ENCODE measurements at regions not wholly inside any gene's neighbourhood (a gene's known extent, or its start where the extent isn't known, plus 50 kb on each side); places are given as distances from the start of the nearest gene placed in this dataset.

DNA sequence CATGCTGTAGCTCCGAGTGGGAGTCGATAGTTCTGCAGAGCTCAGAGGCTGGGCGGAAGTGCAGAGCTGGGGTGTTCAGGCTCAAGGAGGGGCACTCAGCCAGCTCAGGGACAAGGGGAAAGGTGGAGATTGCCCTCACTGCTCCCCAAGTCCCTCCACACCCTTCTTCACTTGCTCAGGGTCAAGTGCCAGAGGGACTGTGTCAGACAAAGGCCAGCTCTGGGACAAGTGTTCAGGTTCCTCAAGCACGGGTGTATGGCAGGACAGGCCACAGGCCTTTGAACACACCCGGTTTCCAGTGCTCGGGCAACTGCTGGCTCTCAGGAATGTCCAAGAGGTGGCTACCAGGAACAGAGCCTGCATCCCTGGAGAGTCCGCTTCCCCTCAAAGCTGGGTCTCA, 293.0 kb upstream of the PODXL start:
- no peak for DNase-seq (ENCODE audit: low read depth, low spot score)
- Histone ChIP-seq H3K4me3 (ENCODE audit: control insufficient read depth in 2 of 3, extremely low read depth in 1 of 3, insufficient read depth in 2 of 3, low read depth in 1 of 3, low read length in 3 of 3) (no peak overlapping the region), H3K27me3 (ENCODE audit: control insufficient read depth, extremely low read depth, insufficient read depth, low read length) (peaks cover 5% of the 10 kb centered on the region), H3K4me2 (ENCODE audit: control insufficient read depth, extremely low read depth, insufficient read depth, low read depth, low read length) (no peak overlapping the region), H3K9me3 (ENCODE audit: control insufficient read depth, low read depth, low read length) (no peaks in the 10 kb centered on the region), H4K20me1 (ENCODE audit: control insufficient read depth, extremely low read depth, insufficient read depth, low read length) (no peaks in the 10 kb centered on the region), H3K27ac (ENCODE audit: control insufficient read depth, insufficient read depth, low read length) (no peak overlapping the region), H2AFZ (ENCODE audit: control insufficient read depth, low read length) (no peak overlapping the region), H3K4me1 (ENCODE audit: control insufficient read depth, extremely low read depth, insufficient read depth, low read length) (no peaks in the 10 kb centered on the region), H3K9me1 (ENCODE audit: control insufficient read depth, extremely low read depth, insufficient read depth, low read length) (no peaks in the 10 kb centered on the region), H3K9ac (ENCODE audit: control insufficient read depth, extremely low read depth, insufficient read depth, low read length) (no peak overlapping the region), H3K79me2 (ENCODE audit: control insufficient read depth, insufficient read depth, low read length) (no peaks in the 10 kb centered on the region), H3K36me3 (ENCODE audit: control insufficient read depth in 2 of 2, extremely low read depth in 1 of 2, insufficient read depth in 2 of 2, low read length in 2 of 2) (no peaks in the 10 kb centered on the region)
- dilution Hi-C loops (cut with MboI; ENCODE audit: extremely low pct_ligation_motif_present, low sequenced_read_pairs) = no loop called here
- FAIRE-seq = no peak
- TF ChIP-seq, protein P1, sequence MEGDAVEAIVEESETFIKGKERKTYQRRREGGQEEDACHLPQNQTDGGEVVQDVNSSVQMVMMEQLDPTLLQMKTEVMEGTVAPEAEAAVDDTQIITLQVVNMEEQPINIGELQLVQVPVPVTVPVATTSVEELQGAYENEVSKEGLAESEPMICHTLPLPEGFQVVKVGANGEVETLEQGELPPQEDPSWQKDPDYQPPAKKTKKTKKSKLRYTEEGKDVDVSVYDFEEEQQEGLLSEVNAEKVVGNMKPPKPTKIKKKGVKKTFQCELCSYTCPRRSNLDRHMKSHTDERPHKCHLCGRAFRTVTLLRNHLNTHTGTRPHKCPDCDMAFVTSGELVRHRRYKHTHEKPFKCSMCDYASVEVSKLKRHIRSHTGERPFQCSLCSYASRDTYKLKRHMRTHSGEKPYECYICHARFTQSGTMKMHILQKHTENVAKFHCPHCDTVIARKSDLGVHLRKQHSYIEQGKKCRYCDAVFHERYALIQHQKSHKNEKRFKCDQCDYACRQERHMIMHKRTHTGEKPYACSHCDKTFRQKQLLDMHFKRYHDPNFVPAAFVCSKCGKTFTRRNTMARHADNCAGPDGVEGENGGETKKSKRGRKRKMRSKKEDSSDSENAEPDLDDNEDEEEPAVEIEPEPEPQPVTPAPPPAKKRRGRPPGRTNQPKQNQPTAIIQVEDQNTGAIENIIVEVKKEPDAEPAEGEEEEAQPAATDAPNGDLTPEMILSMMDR (optimal IDR thresholded peaks at IDR 0.05 in 1 of 3, IDR thresholded peaks at IDR 0.05 in 1 of 3, conservative IDR thresholded peaks at IDR 0.05 in 1 of 3; ENCODE audit: extremely low read depth in 1 of 3, insufficient read depth in 2 of 3, low read length in 3 of 3) = no peak
- no peak for TF ChIP-seq EZH2 (IDR thresholded peaks at IDR 0.05; ENCODE audit: low read length)

DNA sequence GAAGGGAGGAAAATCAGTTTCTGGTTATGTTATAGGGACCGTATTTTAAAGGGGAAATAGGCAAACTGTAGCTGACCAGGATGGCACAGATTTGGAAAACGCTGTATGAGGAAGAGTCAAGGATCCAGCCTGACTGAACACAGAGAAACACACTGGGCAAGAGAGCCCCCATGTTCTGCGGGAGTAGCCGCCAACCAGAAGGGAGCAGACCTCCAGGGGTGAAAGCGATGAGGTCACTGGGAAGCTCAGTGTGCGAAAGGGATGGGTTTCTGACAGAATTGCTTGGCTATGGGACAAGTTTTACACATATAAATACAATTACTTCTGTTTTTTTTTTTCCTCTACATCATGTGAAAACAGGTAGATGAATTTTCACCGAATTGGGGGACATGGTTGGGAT, 291.6 kb upstream of the PODXL start:
- Histone ChIP-seq H3K4me1 (ENCODE audit: control insufficient read depth, extremely low read depth, insufficient read depth, low read length) (no peaks in the 10 kb centered on the region), H4K20me1 (ENCODE audit: control insufficient read depth, extremely low read depth, insufficient read depth, low read length) (no peaks in the 10 kb centered on the region), H3K27ac (ENCODE audit: control insufficient read depth, insufficient read depth, low read length) (no peak overlapping the region), H3K36me3 (ENCODE audit: control insufficient read depth in 2 of 2, extremely low read depth in 1 of 2, insufficient read depth in 2 of 2, low read length in 2 of 2) (no peaks in the 10 kb centered on the region), H3K9me1 (ENCODE audit: control insufficient read depth, extremely low read depth, insufficient read depth, low read length) (no peaks in the 10 kb centered on the region), H3K9me3 (ENCODE audit: control insufficient read depth, low read depth, low read length) (no peaks in the 10 kb centered on the region), H3K27me3 (ENCODE audit: control insufficient read depth, extremely low read depth, insufficient read depth, low read length) (peaks cover 15% of the 10 kb centered on the region), H3K9ac (ENCODE audit: control insufficient read depth, extremely low read depth, insufficient read depth, low read length) (no peak overlapping the region), H3K79me2 (ENCODE audit: control insufficient read depth, insufficient read depth, low read length) (no peaks in the 10 kb centered on the region), H3K4me3 (ENCODE audit: control insufficient read depth in 2 of 3, extremely low read depth in 1 of 3, insufficient read depth in 2 of 3, low read depth in 1 of 3, low read length in 3 of 3) (no peak overlapping the region), H2AFZ (ENCODE audit: control insufficient read depth, low read length) (no peak overlapping the region), H3K4me2 (ENCODE audit: control insufficient read depth, extremely low read depth, insufficient read depth, low read depth, low read length) (no peak overlapping the region)
- DNase-seq (ENCODE audit: low read depth, low spot score) (no peak), FAIRE-seq (no peak)
- dilution Hi-C loops (cut with MboI; ENCODE audit: extremely low pct_ligation_motif_present, low sequenced_read_pairs) = no loop called here
- TF ChIP-seq EZH2 (IDR thresholded peaks at IDR 0.05; ENCODE audit: low read length) = no peak
- TF ChIP-seq, protein P1 (optimal IDR thresholded peaks at IDR 0.05 in 1 of 3, IDR thresholded peaks at IDR 0.05 in 1 of 3, conservative IDR thresholded peaks at IDR 0.05 in 1 of 3; ENCODE audit: extremely low read depth in 1 of 3, insufficient read depth in 2 of 3, low read length in 3 of 3) = no peak
